SKM-1 (cell line): ENCODE measurements at regions not wholly inside any gene's neighbourhood (a gene's known extent, or its start where the extent isn't known, plus 50 kb on each side); places are given as distances from the start of the nearest gene placed in this dataset.

ENCODE experiments used
- DNase-seq: peaks from one replicate; lab custom pipeline; 2025; ENCODE audit not compliant: unreplicated experiment; lab: John Stamatoyannopoulos, UW

GRCh38 chr5:68161156-68161555 lies 54.4 kb upstream of the PIK3R1 start:
- no peak for DNase-seq

GRCh38 chr5:68159224-68159951 lies 56.2 kb upstream of the PIK3R1 start:
- DNase-seq, result no peak

GRCh38 chr5:68155940-68156339 lies 59.6 kb upstream of the PIK3R1 start:
- DNase-seq, result no peak

- DNase-seq, result no peak
Measured at GRCh38 chr5:68154119-68154857, 61.3 kb upstream of the PIK3R1 start.

- no peak for DNase-seq
Measured at GRCh38 chr5:68151812-68152211, 63.7 kb upstream of the PIK3R1 start.

- no peak for DNase-seq
Measured at GRCh38 chr5:68149189-68149588, 66.4 kb upstream of the PIK3R1 start.

- DNase-seq, result no peak
Measured at GRCh38 chr5:68148096-68148495, 67.5 kb upstream of the PIK3R1 start.

GRCh38 chr5:68147659-68148058 lies 67.9 kb upstream of the PIK3R1 start:
- DNase-seq, result no peak

GRCh38 chr5:68141494-68141893 lies 74.1 kb upstream of the PIK3R1 start:
- no peak for DNase-seq

- no peak for DNase-seq
Measured at GRCh38 chr5:68140763-68141162, 74.8 kb upstream of the PIK3R1 start.

- no peak for DNase-seq
Measured at GRCh38 chr5:68139611-68140441, 75.7 kb upstream of the PIK3R1 start.

GRCh38 chr5:68137511-68138140 lies 77.9 kb upstream of the PIK3R1 start:
- no peak for DNase-seq

- DNase-seq, result no peak
Measured at GRCh38 chr5:68134669-68135313, 80.8 kb upstream of the PIK3R1 start.

GRCh38 chr5:68134033-68134668 lies 81.4 kb upstream of the PIK3R1 start:
- DNase-seq, result no peak

- no peak for DNase-seq
Measured at GRCh38 chr5:68130253-68130652, 85.3 kb upstream of the PIK3R1 start.

GRCh38 chr5:68129364-68129763 lies 86.2 kb upstream of the PIK3R1 start:
- no peak for DNase-seq

GRCh38 chr5:68126886-68127285 lies 88.7 kb upstream of the PIK3R1 start:
- no peak for DNase-seq

- no peak for DNase-seq
Measured at GRCh38 chr5:68122439-68123328, 92.9 kb upstream of the PIK3R1 start.

- DNase-seq, result no peak
Measured at GRCh38 chr5:68116868-68117411, 98.6 kb upstream of the PIK3R1 start.
